ENCODE measurements at regions not wholly inside any gene's neighbourhood (a gene's known extent, or its start where the extent isn't known, plus 50 kb on each side); places are given as distances from the start of the nearest gene placed in this dataset.

- DNase-seq, result no peak
Observed at GRCh38 chr15:29452881-29453731, 183.5 kb upstream of the NSMCE3 start.

- DNase-seq, result no peak
Observed at GRCh38 chr15:29451201-29451781, 181.7 kb upstream of the NSMCE3 start.

- DNase-seq, result no peak
Observed at GRCh38 chr15:29449136-29449535, 179.5 kb upstream of the NSMCE3 start.

GRCh38 chr15:29448320-29448719, 178.7 kb upstream of the NSMCE3 start:
- no peak for DNase-seq

GRCh38 chr15:29446480-29446879, 176.9 kb upstream of the NSMCE3 start:
- DNase-seq, result no peak

GRCh38 chr15:29442532-29442931, 172.9 kb upstream of the NSMCE3 start:
- no peak for DNase-seq

- DNase-seq, result no peak
Observed at GRCh38 chr15:29440541-29440940, 170.9 kb upstream of the NSMCE3 start.

- no peak for DNase-seq
Observed at GRCh38 chr15:29438703-29439055, 169.1 kb upstream of the NSMCE3 start.

GRCh38 chr15:29437888-29438702, 168.5 kb upstream of the NSMCE3 start:
- DNase-seq, result no peak

- no peak for DNase-seq
Observed at GRCh38 chr15:29435811-29436210, 166.2 kb upstream of the NSMCE3 start.

GRCh38 chr15:29434280-29434679, 164.7 kb upstream of the NSMCE3 start:
- no peak for DNase-seq

- DNase-seq, result no peak
Observed at GRCh38 chr15:29433507-29434248, 164.1 kb upstream of the NSMCE3 start.

GRCh38 chr15:29433050-29433318, 163.4 kb upstream of the NSMCE3 start:
- DNase-seq, result no peak

- DNase-seq, result no peak
Observed at GRCh38 chr15:29432191-29433049, 162.8 kb upstream of the NSMCE3 start.

- DNase-seq, result no peak
Observed at GRCh38 chr15:29430831-29431230, 161.2 kb upstream of the NSMCE3 start.

GRCh38 chr15:29430124-29430523, 160.5 kb upstream of the NSMCE3 start:
- DNase-seq, result no peak

GRCh38 chr15:29429584-29429983, 160.0 kb upstream of the NSMCE3 start:
- DNase-seq, result no peak

- no peak for DNase-seq
Observed at GRCh38 chr15:29428925-29429573, 159.4 kb upstream of the NSMCE3 start.

GRCh38 chr15:29425864-29426263, 156.2 kb upstream of the NSMCE3 start:
- DNase-seq, result no peak

GRCh38 chr15:29424118-29424517, 154.5 kb upstream of the NSMCE3 start:
- no peak for DNase-seq

GRCh38 chr15:29422606-29423005, 153.0 kb upstream of the NSMCE3 start:
- DNase-seq, result no peak

- no peak for DNase-seq
Observed at GRCh38 chr15:29420188-29420587, 150.6 kb upstream of the NSMCE3 start.
